Choroid plexus epithelial cell (primary cell): ENCODE measurements at regions not wholly inside any gene's neighbourhood (a gene's known extent, or its start where the extent isn't known, plus 50 kb on each side); places are given as distances from the start of the nearest gene placed in this dataset.

Experiments
- DNase-seq: peaks from one replicate; pipeline ENCODE4 v3.0.0-alpha.2; 2010; ENCODE audit warnings: low read depth
- H3K4me3 ChIP-seq: 2 replicates; pipeline ENCODE4 v1.5.1; 2011; ENCODE audit warnings: low read depth, mild to moderate bottlenecking, control low read depth, low read length, moderate library complexity
- CTCF ChIP-seq: conservative IDR thresholded peaks from 2 replicates; pipeline ENCODE4 v1.5.1; 2011; ENCODE audit warnings: low read depth, mild to moderate bottlenecking, control low read depth, inconsistent platforms, low read length, moderate library complexity

GRCh38 chr12:113630625-113631024, 159.0 kb upstream of the LHX5 start:
- no peak overlapping the region for H3K4me3 ChIP-seq
- TF ChIP-seq CTCF: no peak
- no peak for DNase-seq

- H3K4me3 ChIP-seq: no peak overlapping the region
- DNase-seq: no peak
- TF ChIP-seq CTCF: no peak
Measured at GRCh38 chr12:113625499-113625898, 153.8 kb upstream of the LHX5 start.

- TF ChIP-seq CTCF: no peak
- no peak for DNase-seq
- no peak overlapping the region for H3K4me3 ChIP-seq
Measured at GRCh38 chr12:113622410-113622809, 150.7 kb upstream of the LHX5 start.

GRCh38 chr12:113620437-113620976, 148.8 kb upstream of the LHX5 start:
- no peak for TF ChIP-seq CTCF
- no peak for DNase-seq

GRCh38 chr12:113619202-113619601, 147.5 kb upstream of the LHX5 start:
- no peak for DNase-seq
- no peak for TF ChIP-seq CTCF
- no peak overlapping the region for H3K4me3 ChIP-seq

More at GRCh38 chr12:113620437-113620976, 148.8 kb upstream of the LHX5 start:
- H3K4me3 ChIP-seq: no peak overlapping the region

GRCh38 chr12:113613414-113613813, 141.7 kb upstream of the LHX5 start:
- DNase-seq: no peak
- TF ChIP-seq CTCF: no peak
- H3K4me3 ChIP-seq: no peak overlapping the region

- DNase-seq: no peak
Measured at GRCh38 chr12:113612793-113613192, 141.1 kb upstream of the LHX5 start.

More at GRCh38 chr12:113612793-113613192, 141.1 kb upstream of the LHX5 start:
- no peak overlapping the region for H3K4me3 ChIP-seq
- TF ChIP-seq CTCF: no peak
